Heart left ventricle (tissue), 13 donors: ENCODE measurements at regions not wholly inside any gene's neighbourhood (a gene's known extent, or its start where the extent isn't known, plus 50 kb on each side); places are given as distances from the start of the nearest gene placed in this dataset.
A peak's percentile ranks its signal among the peaks of the same experiment; 100 is the strongest.

Experiments used
- POLR2A ChIP-seq, 2 donors: fragments of 450-650 bp; IDR thresholded peaks; one replicate each; pipeline ENCODE4 v1.6.1; 2017; ENCODE audit warnings: antibody characterized with exemption in 2 of 2, mild to moderate bottlenecking in 2 of 2, moderate library complexity in 2 of 2
- TF ChIP-seq, protein P1 (sequence below), 12 donors: fragments of 200-600 bp; sonication (generic) in 4 of 12; IDR thresholded peaks; one replicate each; pipeline versions ENCODE4 v1.5.0 to v1.8.0; 2018 to 2022; ENCODE audit warnings: antibody characterized with exemption in 12 of 12, mild to moderate bottlenecking in 5 of 12
- donor health status: ischemic (EF 13 %, LVEDD 7.1; RV severe dilation, severe dysfunction).
- donor health status: DM: no; HTN: yes; CAD: no.
- donor health status: DM: no; HTN: no; CAD: no.
- donor health status: ischemic (EF 25% LVEDD 6.9; RV normal size, moderate dysfunction).
- donor health status: ischemic (EF 25% LVEDD 5.7; RV mildly dilated, moderate dysfunction).
- donor health status: ischemic (EF 35%, LVEDD 5.7; RV mildly dilated, moderate dysfunction).
- donor health status: nonischemic (EF 11% LVEDD 7.7; RV severe dilation, severe dysfunction).
- donor health status: DM: yes; HTN: yes; CAD: no.
- donor health status: PGD.
- donor health status: ischemic (EF 29% LVEDD 5.4; RV normal size, mild dysfunction).
- donor health status: nonischemic (EF 23%, LVEDD 6.1; RV moderate dilation, normal function).

DNA sequence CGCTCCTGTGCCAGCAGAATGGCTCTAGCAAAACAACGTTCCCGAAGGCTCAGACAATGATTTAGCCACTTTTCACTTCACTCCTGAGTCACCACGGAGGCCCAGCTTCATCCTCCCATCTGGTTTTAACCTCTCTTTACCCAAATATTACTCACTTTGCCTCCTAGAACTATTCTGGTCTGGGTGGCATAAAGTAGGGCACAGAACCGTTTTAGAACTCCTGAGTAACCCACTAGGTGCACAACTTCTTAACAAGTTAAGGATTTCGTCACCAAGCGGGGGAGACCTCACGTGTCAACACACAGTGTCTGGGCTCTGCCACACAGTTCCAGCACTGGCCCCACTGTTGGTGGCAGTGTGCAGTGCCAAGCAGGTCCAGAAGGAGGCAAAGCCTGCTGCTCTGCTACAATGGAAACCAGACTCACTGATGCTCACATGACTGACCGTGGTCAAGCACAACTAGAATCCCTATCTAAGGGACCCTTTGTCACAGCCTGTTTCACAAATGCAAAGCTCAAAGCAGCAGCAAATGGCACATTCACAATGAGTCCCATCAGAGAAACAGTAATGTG lies 121.7 kb downstream of the SIPA1L2 start:
- TF ChIP-seq, protein P1, sequence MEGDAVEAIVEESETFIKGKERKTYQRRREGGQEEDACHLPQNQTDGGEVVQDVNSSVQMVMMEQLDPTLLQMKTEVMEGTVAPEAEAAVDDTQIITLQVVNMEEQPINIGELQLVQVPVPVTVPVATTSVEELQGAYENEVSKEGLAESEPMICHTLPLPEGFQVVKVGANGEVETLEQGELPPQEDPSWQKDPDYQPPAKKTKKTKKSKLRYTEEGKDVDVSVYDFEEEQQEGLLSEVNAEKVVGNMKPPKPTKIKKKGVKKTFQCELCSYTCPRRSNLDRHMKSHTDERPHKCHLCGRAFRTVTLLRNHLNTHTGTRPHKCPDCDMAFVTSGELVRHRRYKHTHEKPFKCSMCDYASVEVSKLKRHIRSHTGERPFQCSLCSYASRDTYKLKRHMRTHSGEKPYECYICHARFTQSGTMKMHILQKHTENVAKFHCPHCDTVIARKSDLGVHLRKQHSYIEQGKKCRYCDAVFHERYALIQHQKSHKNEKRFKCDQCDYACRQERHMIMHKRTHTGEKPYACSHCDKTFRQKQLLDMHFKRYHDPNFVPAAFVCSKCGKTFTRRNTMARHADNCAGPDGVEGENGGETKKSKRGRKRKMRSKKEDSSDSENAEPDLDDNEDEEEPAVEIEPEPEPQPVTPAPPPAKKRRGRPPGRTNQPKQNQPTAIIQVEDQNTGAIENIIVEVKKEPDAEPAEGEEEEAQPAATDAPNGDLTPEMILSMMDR (IDR thresholded peaks at IDR 0.05), result peak in 6 of 12 donors; percentile 13 to 38 (median 30)
- TF ChIP-seq POLR2A (IDR thresholded peaks at IDR 0.05), result no peak
